ENCODE measurements at regions not wholly inside any gene's neighbourhood (a gene's known extent, or its start where the extent isn't known, plus 50 kb on each side); places are given as distances from the start of the nearest gene placed in this dataset.

DNA sequence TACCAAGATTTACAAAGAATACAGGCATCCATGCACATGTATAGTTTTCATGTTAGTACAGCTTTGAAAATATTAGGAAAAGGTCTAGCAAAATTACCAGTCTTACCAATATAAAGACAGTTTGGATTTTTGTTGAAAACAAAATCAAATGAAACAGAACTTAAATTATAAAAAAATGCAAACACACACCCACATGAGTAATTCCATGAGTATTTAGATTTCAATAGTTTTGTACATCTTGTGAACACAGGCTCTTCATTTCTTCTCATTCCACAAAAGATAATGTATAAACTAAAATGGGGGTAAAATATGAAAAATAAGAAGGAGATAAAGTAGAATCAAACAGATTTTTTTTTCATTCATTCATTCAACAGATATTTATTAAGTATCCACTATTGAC is 682.2 kb upstream of the ANKRD30A start:
- H3K9me3 ChIP-seq (ENCODE audit: insufficient read depth in 2 of 2, low read depth in 1 of 2, low read length in 1 of 2): no peaks in the 10 kb centered on the region; a peak in 1 of 4 replicates
- H4K8ac ChIP-seq (ENCODE audit: extremely low read depth, insufficient read depth, low read length): no peak overlapping the region
- no peak overlapping the region for H2BK5ac ChIP-seq (ENCODE audit: low read depth, low read length)
- no peaks in the 10 kb centered on the region for H3K36me3 ChIP-seq (ENCODE audit: control insufficient read depth in 2 of 4, insufficient read depth in 4 of 4, low read length in 3 of 4)
- H3K4me3 ChIP-seq (ENCODE audit: extremely low read depth in 1 of 4, insufficient read depth in 2 of 4, low read depth in 3 of 4, low read length in 4 of 4): no peak overlapping the region
- no peak overlapping the region for H3K27ac ChIP-seq (ENCODE audit: low read depth, low read length)
- no peak overlapping the region for H4K91ac ChIP-seq (replicated peaks; ENCODE audit: insufficient read length, low read length)
- no peak overlapping the region for H3K56ac ChIP-seq (replicated peaks; ENCODE audit: insufficient read length, low read depth, low read length)
- H2BK15ac ChIP-seq (ENCODE audit: low read length): no peak overlapping the region
- no peak overlapping the region for H3K4me2 ChIP-seq (ENCODE audit: insufficient read depth in 1 of 2, low read depth in 2 of 2, low read length in 2 of 2)
- no peak for FAIRE-seq
- no peak overlapping the region for H2BK120ac ChIP-seq (replicated peaks; ENCODE audit: low read depth, low read length)
- H3K9ac ChIP-seq (replicated peaks in 1 of 4; ENCODE audit: extremely low read depth in 1 of 4, low read depth in 3 of 4, low read length in 3 of 4): no peak overlapping the region
- no peak overlapping the region for H2AK5ac ChIP-seq (ENCODE audit: low read depth, low read length)
- H2BK20ac ChIP-seq (ENCODE audit: low read length): no peak overlapping the region
- H4K5ac ChIP-seq (ENCODE audit: insufficient read length, low read depth, low read length): no peak overlapping the region
- H3K18ac ChIP-seq (ENCODE audit: extremely low read depth, low read length): no peak overlapping the region
- 0 out of 7 replicates have a peak, but pooled peaks cover 0 to 2% (median 0%) of the 10 kb centered on the region in 4 experiments for H3K27me3 ChIP-seq (replicated peaks in 1 of 4; ENCODE audit: control insufficient read depth in 3 of 4, extremely low read depth in 1 of 4, insufficient read depth in 3 of 4, low read length in 3 of 4)
- no peak overlapping the region for H2AFZ ChIP-seq (ENCODE audit: low read length)
- H3K79me1 ChIP-seq (ENCODE audit: low read depth, low read length): no peaks in the 10 kb centered on the region
- H3K4ac ChIP-seq (replicated peaks; ENCODE audit: insufficient read length, low read depth, low read length): no peak overlapping the region
- H3K4me1 ChIP-seq (replicated peaks in 1 of 4; ENCODE audit: control insufficient read depth in 3 of 4, insufficient read depth in 4 of 4, low read length in 3 of 4): peaks cover 0 to 4% (median 0%) of the 10 kb centered on the region in 4 experiments; a peak in 2 of 7 replicates
- no peaks in the 10 kb centered on the region for H4K20me1 ChIP-seq (replicated peaks in 1 of 2; ENCODE audit: control insufficient read depth in 1 of 2, insufficient read depth in 2 of 2, low read length in 2 of 2)
- no peaks in the 10 kb centered on the region for H3K23me2 ChIP-seq (ENCODE audit: low read depth, low read length)
- H2BK12ac ChIP-seq (ENCODE audit: low read depth, low read length): no peak overlapping the region
- no peak overlapping the region for H3K14ac ChIP-seq (ENCODE audit: insufficient read length)
- ChIA-PET CTCF (ENCODE audit: partially characterized antibody) (interaction anchor here (0.6 kb wide), 1 partner anchor 243 kb away, joined by 3 read pairs; no protein-coding TSS in a partner anchor), POLR2A (ENCODE audit: partially characterized antibody) (no interaction called here)
- no peak for DNase-seq (ENCODE audit: low read depth in 1 of 2, low spot score in 2 of 2)
- H3K23ac ChIP-seq (ENCODE audit: insufficient read length): no peak overlapping the region
- TF ChIP-seq KDM1A (IDR thresholded peaks at IDR 0.05; ENCODE audit: borderline replicate concordance, low read length): no peak
- no peaks in the 10 kb centered on the region for H3K79me2 ChIP-seq (ENCODE audit: control insufficient read depth in 1 of 2, insufficient read depth in 2 of 2, low read length in 2 of 2)
